K562 (cell line): ENCODE measurements at regions not wholly inside any gene's neighbourhood (a gene's known extent, or its start where the extent isn't known, plus 50 kb on each side); places are given as distances from the start of the nearest gene placed in this dataset.

Experiments
- ATAC-seq: fragments of 200-7000 bp; cut with Tn5 transposase; 3 replicates; pipeline ENCODE4 v1.9.1; 2020; ENCODE audit warnings: moderate library complexity
- BruUV-seq: library from RNA; stranded (reverse); fragments of 400-500 nt; replicated peaks from 2 replicates; lab custom pipeline; 2021; lab: Mats Ljungman, UMichigan
- CTCF ChIA-PET: fragments of 300-600 bp; formaldehyde crosslinking; extraction: SDS; loops from one replicate; lab custom pipeline; 2021; ENCODE audit warnings: low intra/inter-chr PET ratio; lab: Yijun Ruan, JAX
- POLR2A ChIA-PET: fragments of 300-600, 350-650 bp; sonication (Branson Sonifier 250); formaldehyde crosslinking; extraction: SDS; loops from one replicate; lab custom pipeline; 2021; ENCODE audit warnings: antibody characterized with exemption, inconsistent platforms; lab: Yijun Ruan, JAX
- DNase-seq, 4 experiments: peaks; one replicate each; pipeline versions ENCODE4 v3.0.0 to v3.0.0-alpha.2; 2011 to 2018; ENCODE audit warnings: low spot score in 3 of 4, mixed read lengths in 3 of 4; ENCODE audit errors: extremely low read depth in 1 of 4
- FAIRE-seq: peaks from 2 replicates; lab custom pipeline; 2011; peaks lifted over from hg19 to GRCh38; lab: Jason Lieb, UNC
- H2AFZ ChIP-seq: 2 replicates; pipeline ENCODE4 v1.6.0; 2011; ENCODE audit warnings: low read depth, low read length, control low read depth, inconsistent platforms
- H3K27ac ChIP-seq: fragments of 200-600 bp; 3 replicates; pipeline ENCODE4 v1.8.0; 2011; ENCODE audit warnings: low read depth, mild to moderate bottlenecking, control low read depth, inconsistent platforms, low read length, moderate library complexity, mixed read lengths; ENCODE audit errors: extremely low read depth
- H3K27me3 ChIP-seq, 2 experiments: fragments of 300-600 bp in 1 of 2; 2 replicates in 1 of 2; 3 replicates in 1 of 2; pipeline versions ENCODE4 v1.6.0 to v1.8.0; 2011; ENCODE audit warnings: inconsistent platforms in 2 of 2, low read length in 2 of 2, mild to moderate bottlenecking in 1 of 2, mixed read lengths in 1 of 2, moderate library complexity in 1 of 2; ENCODE audit not compliant: control insufficient read depth in 2 of 2, insufficient read depth in 2 of 2
- H3K36me3 ChIP-seq: fragments of 300-600 bp; 3 replicates; pipeline ENCODE4 v1.8.0; 2011; ENCODE audit warnings: mild to moderate bottlenecking, low read length, inconsistent platforms; ENCODE audit not compliant: control insufficient read depth, insufficient read depth
- H3K4me1 ChIP-seq, 2 experiments: fragments of 200-600 bp in 1 of 2; replicated peaks in 1 of 2; 2 replicates in 1 of 2; 3 replicates in 1 of 2; pipeline versions ENCODE4 v1.5.1 to v1.8.0; 2011; ENCODE audit warnings: inconsistent platforms in 2 of 2, low read length in 2 of 2, mild to moderate bottlenecking in 1 of 2, mixed read lengths in 1 of 2, moderate library complexity in 1 of 2; ENCODE audit not compliant: control insufficient read depth in 2 of 2, insufficient read depth in 2 of 2
- H3K4me2 ChIP-seq: 2 replicates; pipeline ENCODE4 v1.6.1; 2011; ENCODE audit warnings: low read length, control low read depth, inconsistent platforms, mixed read lengths; ENCODE audit not compliant: insufficient read depth
- H3K4me3 ChIP-seq: fragments of 200-600 bp; sonication (generic), shearing (Covaris generic); 2 replicates; pipeline ENCODE4 v1.5.1; 2016; ENCODE audit warnings: control low read depth, inconsistent platforms
- H3K79me2 ChIP-seq: fragments of 200-600 bp; 3 replicates; pipeline ENCODE4 v1.8.0; 2011; ENCODE audit warnings: low read length, inconsistent platforms; ENCODE audit not compliant: control insufficient read depth, insufficient read depth
- H3K9ac ChIP-seq, 2 experiments: 2 replicates each; pipeline versions ENCODE4 v1.6.0 to v1.6.1; 2011; ENCODE audit warnings: low read depth in 2 of 2, low read length in 2 of 2, control low read depth in 1 of 2, inconsistent platforms in 1 of 2, mild to moderate bottlenecking in 1 of 2, mixed read lengths in 1 of 2; ENCODE audit not compliant: insufficient read depth in 1 of 2
- H3K9me1 ChIP-seq: one replicate; pipeline ENCODE4 v1.6.0; 2011; ENCODE audit warnings: inconsistent platforms, mild to moderate bottlenecking, low read length, moderate library complexity; ENCODE audit not compliant: control insufficient read depth, insufficient read depth
- H3K9me3 ChIP-seq: replicated peaks from 2 replicates; pipeline ENCODE4 v1.5.1; 2011; ENCODE audit warnings: low read depth, low read length, inconsistent platforms; ENCODE audit not compliant: control insufficient read depth, insufficient read depth
- H4K20me1 ChIP-seq: replicated peaks from 2 replicates; pipeline ENCODE4 v1.6.1; 2011; ENCODE audit warnings: low read length, inconsistent platforms, mixed read lengths; ENCODE audit not compliant: control insufficient read depth, insufficient read depth
- ARHGAP35 ChIP-seq: fragments of 450-650 bp; IDR thresholded peaks from 2 replicates; pipeline ENCODE4 v1.6.1; 2018; ENCODE audit not compliant: partially characterized antibody
- ARID3B ChIP-seq: fragments of 250-450 bp; sonication (Bioruptor Pico); IDR thresholded peaks from 2 replicates; pipeline ENCODE4 v1.4.0; 2020; ENCODE audit warnings: borderline replicate concordance
- C11orf30 ChIP-seq: fragments of 450-650 bp; IDR thresholded peaks from 2 replicates; pipeline ENCODE4 v1.6.1; 2016; ENCODE audit warnings: low read depth, mild to moderate bottlenecking
- COPS2 ChIP-seq: fragments of 450-650 bp; conservative IDR thresholded peaks from 2 replicates; pipeline ENCODE4 v1.6.1; 2016; ENCODE audit warnings: mild to moderate bottlenecking, moderate library complexity
- HMG20B ChIP-seq: fragments of 250-450 bp; sonication (Bioruptor Pico); IDR thresholded peaks from 2 replicates; pipeline ENCODE4 v1.5.0; 2021; ENCODE audit warnings: mild to moderate bottlenecking
- SMAD4 ChIP-seq: fragments of 250-450 bp; sonication (Bioruptor Pico); conservative IDR thresholded peaks from 2 replicates; pipeline ENCODE4 v1.8.0; 2021; ENCODE audit warnings: inconsistent platforms, mild to moderate bottlenecking, moderate library complexity
- ZNF696 ChIP-seq: fragments of 250-450 bp; sonication (Bioruptor Pico); conservative IDR thresholded peaks from 2 replicates; pipeline ENCODE4 v1.4.0; 2020; ENCODE audit warnings: mild to moderate bottlenecking, moderate library complexity
- WGBS: fragments of 100-300 bp; shearing (Covaris generic); methylation state at CpG from one replicate; pipeline ENCODE4 v1.1.6; 2016; ENCODE audit warnings: low coverage, mixed read lengths; ENCODE audit not compliant: insufficient coverage; ENCODE audit errors: missing lambda C conversion rate; 5-methylcytosine and 5-hydroxymethylcytosine counted together
- in situ Hi-C: fragments of 300-500 bp; cut with MboI; formaldehyde crosslinking; loops from 4 replicates; pipeline ENCODE4 v1.15.0; 2018; ENCODE audit warnings: inconsistent platforms, mixed read lengths
- intact Hi-C: fragments of 100-400 bp; cut with micrococcal nuclease; formaldehyde crosslinking; loops from 2 replicates; pipeline ENCODE4 v1.14.2; 2022

GRCh38 chr4:116215622-116216021, 869.8 kb downstream of the TRAM1L1 start:
- CTCF ChIA-PET: no interaction called here

More at GRCh38 chr4:116215622-116216021, 869.8 kb downstream of the TRAM1L1 start:
- Histone ChIP-seq H3K27ac (no peak overlapping the region), H3K36me3 (no peaks in the 10 kb centered on the region), H3K4me1 (no peaks in the 10 kb centered on the region), H3K27me3 (no peaks in the 10 kb centered on the region), H3K9ac (no peak overlapping the region), H3K4me3 (no peak overlapping the region), H3K9me1 (no peaks in the 10 kb centered on the region), H4K20me1 (no peaks in the 10 kb centered on the region), H3K79me2 (no peaks in the 10 kb centered on the region), H3K4me2 (no peak overlapping the region), H2AFZ (no peak overlapping the region), H3K9me3 (no peaks in the 10 kb centered on the region)
- no peak for FAIRE-seq
- BruUV-seq: no TSS peak
- WGBS: 0% methylated on average over 1 of the region's 1 CpG
- DNase-seq: no peak
- intact Hi-C loops: no loop called here
- TF ChIP-seq C11orf30 (no peak), SMAD4 (CRISPR knock-in tag) (no peak), HMG20B (CRISPR knock-in tag) (no peak), ZNF696 (CRISPR knock-in tag) (no peak), ARID3B (no peak), ARHGAP35 (no peak), COPS2 (no peak)
- no peak for ATAC-seq
- in situ Hi-C loops: no loop called here
- POLR2A ChIA-PET: no interaction called here
